ENCODE measurements at regions not wholly inside any gene's neighbourhood (a gene's known extent, or its start where the extent isn't known, plus 50 kb on each side); places are given as distances from the start of the nearest gene placed in this dataset.
"Not testable (repeated sequence)": the region's sequence is repeated elsewhere in the genome, so short reads cannot be mapped to it uniquely, and the experiment has no call there.

DNA sequence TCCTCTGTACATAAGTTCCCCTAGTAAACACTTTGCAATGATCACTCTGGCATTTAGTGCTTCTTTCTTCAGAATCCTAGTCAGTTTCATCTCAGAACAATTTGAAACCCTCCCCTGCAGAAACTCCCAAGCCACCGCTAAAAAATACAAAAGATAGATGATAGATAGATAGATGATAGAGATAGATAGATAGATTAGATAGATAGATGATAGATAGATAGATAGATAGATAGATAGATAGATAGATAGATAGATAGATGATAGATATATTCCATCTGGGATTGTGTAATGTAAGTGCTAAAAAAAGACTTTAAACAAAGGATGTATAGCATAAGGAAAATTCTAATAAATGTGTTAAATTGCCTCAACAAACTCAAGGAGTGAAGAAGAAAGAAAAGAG is 212.6 kb upstream of the POGK start:
- no peak for ATAC-seq (replicated peaks in 1 of 4)
- Mint-ChIP-seq H3K9me3 (no peaks in the 10 kb centered on the region), H3K27ac (no peak overlapping the region), H3K27me3 (peaks cover 1 to 14% of the 10 kb centered on the region in 2 donors), H3K4me3 (no peak overlapping the region), H3K36me3 (no peaks in the 10 kb centered on the region), H3K4me1 (no peaks in the 10 kb centered on the region)
- H3K4me1 ChIP-seq (ENCODE audit: control insufficient read depth in 1 of 2, extremely low read depth in 1 of 2, insufficient read depth in 2 of 2, low read length in 2 of 2): no peaks in the 10 kb centered on the region
- WGBS (ENCODE audit: insufficient coverage): no CpG with 5 or more reads among the region's 1 CpG
- DNase-seq: no peak
- no peak overlapping the region for H3K27ac ChIP-seq (ENCODE audit: low read length)
- no peaks in the 10 kb centered on the region for H3K9me3 ChIP-seq
- H3K4me3 ChIP-seq (ENCODE audit: control insufficient read depth in 1 of 2, extremely low read depth in 1 of 2, low read length in 1 of 2): no peak overlapping the region
- ChIA-PET CTCF (no interaction called here), POLR2A (no interaction called here)
- H3K36me3 ChIP-seq (ENCODE audit: control insufficient read depth in 2 of 2, extremely low read depth in 1 of 2, insufficient read depth in 1 of 2, low read length in 1 of 2): no peaks in the 10 kb centered on the region
- peaks cover 0 to 2% of the 10 kb centered on the region in 2 experiments for H3K27me3 ChIP-seq (replicated peaks in 1 of 2; ENCODE audit: control insufficient read depth in 2 of 2, extremely low read depth in 1 of 2, insufficient read depth in 2 of 2, low read length in 1 of 2)

DNA sequence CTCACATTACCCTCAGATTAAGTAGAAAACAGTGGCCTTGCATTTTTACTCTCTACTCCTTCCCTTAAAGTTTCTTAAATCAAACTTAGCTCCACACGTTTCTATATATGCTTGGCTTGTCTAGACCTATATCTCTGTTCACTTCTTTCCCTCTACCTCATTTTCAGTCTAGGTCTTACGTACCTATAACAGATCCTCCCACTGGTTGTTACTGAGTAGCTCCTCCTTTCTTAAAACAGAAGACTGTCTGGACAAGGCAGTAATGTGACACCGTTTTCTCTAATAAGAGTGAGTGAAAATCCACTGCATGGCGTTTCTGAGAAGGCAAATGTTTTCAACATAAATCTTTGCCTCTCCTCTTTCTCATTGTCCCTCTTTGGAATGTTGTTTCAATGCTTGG is 211.7 kb upstream of the POGK start:
- Histone ChIP-seq H3K36me3 (ENCODE audit: control insufficient read depth in 2 of 2, extremely low read depth in 1 of 2, insufficient read depth in 1 of 2, low read length in 1 of 2) (no peaks in the 10 kb centered on the region), H3K27ac (ENCODE audit: low read length) (no peak overlapping the region), H3K27me3 (replicated peaks in 1 of 2; ENCODE audit: control insufficient read depth in 2 of 2, extremely low read depth in 1 of 2, insufficient read depth in 2 of 2, low read length in 1 of 2) (peaks cover 0 to 2% of the 10 kb centered on the region in 2 experiments), H3K4me1 (ENCODE audit: control insufficient read depth in 1 of 2, extremely low read depth in 1 of 2, insufficient read depth in 2 of 2, low read length in 2 of 2) (no peaks in the 10 kb centered on the region), H3K9me3 (no peaks in the 10 kb centered on the region), H3K4me3 (ENCODE audit: control insufficient read depth in 1 of 2, extremely low read depth in 1 of 2, low read length in 1 of 2) (no peak overlapping the region)
- CTCF ChIA-PET: no interaction called here
- no peaks in the 10 kb centered on the region for H3K4me1 Mint-ChIP-seq
- POLR2A ChIA-PET: no interaction called here
- H3K27me3 Mint-ChIP-seq: peaks cover 1 to 9% of the 10 kb centered on the region in 2 donors
- H3K36me3 Mint-ChIP-seq: no peaks in the 10 kb centered on the region
- 70% methylated on average over 2 of the region's 4 CpGs for WGBS (ENCODE audit: insufficient coverage)
- DNase-seq (no peak), ATAC-seq (replicated peaks in 1 of 4) (no peak)
- H3K4me3 Mint-ChIP-seq: no peak overlapping the region
- no peaks in the 10 kb centered on the region for H3K9me3 Mint-ChIP-seq
- H3K27ac Mint-ChIP-seq: no peak overlapping the region

DNA sequence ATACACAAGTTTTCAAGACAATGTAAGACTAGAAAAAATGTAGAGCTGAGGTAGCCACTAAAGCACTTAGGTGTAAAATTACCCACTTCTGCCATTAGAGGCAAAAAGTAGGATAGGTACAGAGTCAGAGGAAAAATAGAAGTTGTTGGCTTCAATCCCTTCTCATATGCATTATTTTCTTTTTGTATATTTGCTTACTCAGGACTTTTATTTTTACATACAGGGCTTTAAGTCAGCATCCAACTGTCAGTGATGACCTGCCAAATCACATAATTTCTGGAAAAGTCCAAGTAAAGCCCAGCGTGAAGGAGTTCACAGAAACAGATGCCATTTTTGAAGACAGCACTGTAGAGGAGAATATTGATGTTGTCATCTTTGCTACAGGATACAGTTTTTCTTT is 211.0 kb upstream of the POGK start:
- no peaks in the 10 kb centered on the region for H3K9me3 ChIP-seq
- DNase-seq: no peak
- no peak for ATAC-seq (replicated peaks in 1 of 4)
- H3K9me3 Mint-ChIP-seq: no peaks in the 10 kb centered on the region
- no peaks in the 10 kb centered on the region for H3K4me1 Mint-ChIP-seq
- WGBS (ENCODE audit: insufficient coverage): no CpG with 5 or more reads among the region's 1 CpG
- CTCF ChIA-PET: no interaction called here
- POLR2A ChIA-PET: no interaction called here
- H3K36me3 Mint-ChIP-seq: no peaks in the 10 kb centered on the region
- peaks cover 1 to 7% of the 10 kb centered on the region in 2 donors for H3K27me3 Mint-ChIP-seq
- H3K4me1 ChIP-seq (ENCODE audit: control insufficient read depth in 1 of 2, extremely low read depth in 1 of 2, insufficient read depth in 2 of 2, low read length in 2 of 2): no peaks in the 10 kb centered on the region
- no peak overlapping the region for H3K4me3 ChIP-seq (ENCODE audit: control insufficient read depth in 1 of 2, extremely low read depth in 1 of 2, low read length in 1 of 2)
- peaks cover 0 to 2% of the 10 kb centered on the region in 2 experiments for H3K27me3 ChIP-seq (replicated peaks in 1 of 2; ENCODE audit: control insufficient read depth in 2 of 2, extremely low read depth in 1 of 2, insufficient read depth in 2 of 2, low read length in 1 of 2)
- H3K36me3 ChIP-seq (ENCODE audit: control insufficient read depth in 2 of 2, extremely low read depth in 1 of 2, insufficient read depth in 1 of 2, low read length in 1 of 2): no peaks in the 10 kb centered on the region
- no peak overlapping the region for H3K27ac ChIP-seq (ENCODE audit: low read length)
- no peak overlapping the region for H3K27ac Mint-ChIP-seq
- no peak overlapping the region for H3K4me3 Mint-ChIP-seq

DNA sequence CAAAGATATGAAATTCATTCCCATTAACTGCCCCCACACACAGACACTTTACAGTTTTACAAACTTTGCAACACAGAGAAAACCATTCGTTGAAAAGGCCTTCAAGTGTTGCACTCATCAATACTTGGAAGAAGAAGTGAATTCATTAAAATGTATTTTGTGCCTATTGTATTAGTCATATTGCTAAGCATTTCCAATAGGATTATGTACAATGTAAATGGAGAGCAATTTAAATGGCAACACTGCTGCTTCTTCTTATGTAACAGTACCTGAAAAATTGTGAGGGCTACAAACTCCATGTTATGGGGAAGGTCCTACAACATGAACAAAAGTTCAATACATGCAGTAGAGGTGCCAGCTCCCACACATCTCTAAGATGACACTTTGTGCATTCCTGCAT is 209.3 kb upstream of the POGK start:
- ATAC-seq (replicated peaks in 1 of 4): no peak
- Histone ChIP-seq H3K4me3 (ENCODE audit: control insufficient read depth in 1 of 2, extremely low read depth in 1 of 2, low read length in 1 of 2) (no peak overlapping the region), H3K27me3 (replicated peaks in 1 of 2; ENCODE audit: control insufficient read depth in 2 of 2, extremely low read depth in 1 of 2, insufficient read depth in 2 of 2, low read length in 1 of 2) (peaks cover 0 to 2% of the 10 kb centered on the region in 2 experiments), H3K9me3 (no peaks in the 10 kb centered on the region), H3K27ac (ENCODE audit: low read length) (no peak overlapping the region), H3K4me1 (ENCODE audit: control insufficient read depth in 1 of 2, extremely low read depth in 1 of 2, insufficient read depth in 2 of 2, low read length in 2 of 2) (no peaks in the 10 kb centered on the region), H3K36me3 (ENCODE audit: control insufficient read depth in 2 of 2, extremely low read depth in 1 of 2, insufficient read depth in 1 of 2, low read length in 1 of 2) (no peaks in the 10 kb centered on the region)
- ChIA-PET CTCF (no interaction called here), POLR2A (no interaction called here)
- Mint-ChIP-seq H3K9me3 (no peaks in the 10 kb centered on the region), H3K4me1 (no peaks in the 10 kb centered on the region), H3K27me3 (peaks cover 2 to 11% of the 10 kb centered on the region in 2 donors), H3K36me3 (no peaks in the 10 kb centered on the region), H3K4me3 (no peak overlapping the region), H3K27ac (no peak overlapping the region)
- DNase-seq: no peak
- no CpG with 5 or more reads among the region's 1 CpG for WGBS (ENCODE audit: insufficient coverage)

DNA sequence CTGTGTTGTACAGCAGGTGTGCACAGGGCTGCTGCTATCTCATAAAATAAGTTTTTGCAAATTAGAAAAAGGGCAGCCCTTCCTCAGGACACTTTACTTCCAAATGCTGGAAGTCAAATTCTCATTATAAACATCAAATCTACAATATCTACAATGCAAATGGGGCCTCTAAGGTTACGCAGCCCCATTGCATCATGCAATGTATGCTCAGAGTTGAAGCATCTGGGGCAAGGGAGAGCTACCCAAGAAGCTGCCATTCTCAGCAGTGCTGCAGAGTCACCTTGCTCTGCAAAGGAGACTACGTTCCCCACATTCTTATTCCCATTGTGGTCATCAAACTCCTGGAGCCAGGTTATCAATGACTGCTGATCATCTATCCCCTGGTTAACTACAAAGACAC is 208.9 kb upstream of the POGK start:
- no peak for DNase-seq
- no peaks in the 10 kb centered on the region for H3K4me1 ChIP-seq (ENCODE audit: control insufficient read depth in 1 of 2, extremely low read depth in 1 of 2, insufficient read depth in 2 of 2, low read length in 2 of 2)
- H3K27me3 ChIP-seq (replicated peaks in 1 of 2; ENCODE audit: control insufficient read depth in 2 of 2, extremely low read depth in 1 of 2, insufficient read depth in 2 of 2, low read length in 1 of 2): peaks cover 0 to 4% of the 10 kb centered on the region in 2 experiments
- Mint-ChIP-seq H3K4me1 (no peaks in the 10 kb centered on the region), H3K9me3 (no peaks in the 10 kb centered on the region), H3K27me3 (peaks cover 4 to 12% of the 10 kb centered on the region in 2 donors), H3K4me3 (no peak overlapping the region), H3K27ac (no peak overlapping the region), H3K36me3 (no peaks in the 10 kb centered on the region)
- H3K36me3 ChIP-seq (ENCODE audit: control insufficient read depth in 2 of 2, extremely low read depth in 1 of 2, insufficient read depth in 1 of 2, low read length in 1 of 2): no peaks in the 10 kb centered on the region
- ChIA-PET CTCF (no interaction called here), POLR2A (no interaction called here)
- no peaks in the 10 kb centered on the region for H3K9me3 ChIP-seq
- no peak overlapping the region for H3K27ac ChIP-seq (ENCODE audit: low read length)
- no peak overlapping the region for H3K4me3 ChIP-seq (ENCODE audit: control insufficient read depth in 1 of 2, extremely low read depth in 1 of 2, low read length in 1 of 2)
- 91% methylated on average over 1 of the region's 2 CpGs for WGBS (ENCODE audit: insufficient coverage)
- ATAC-seq (replicated peaks in 1 of 4): no peak

DNA sequence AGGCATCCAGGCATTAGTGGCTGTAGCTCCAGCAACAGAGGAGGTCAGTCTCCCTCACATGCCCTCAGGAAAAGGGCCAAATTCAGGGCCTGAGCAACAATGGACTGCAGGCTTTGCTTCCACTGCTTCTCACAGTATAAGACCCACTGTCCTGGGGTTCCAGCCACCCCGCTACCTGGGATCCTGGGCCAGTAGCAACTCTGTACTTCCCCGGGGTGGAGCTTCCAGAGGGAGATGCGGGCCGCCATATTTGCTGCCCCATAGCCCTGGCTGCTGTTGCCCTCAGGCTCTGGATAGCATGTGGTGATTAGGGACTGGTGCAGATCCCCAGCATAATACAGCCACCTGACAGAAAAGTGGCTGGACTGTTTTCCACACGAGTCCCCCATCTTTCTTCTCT is 201.1 kb upstream of the POGK start:
- H3K27me3 Mint-ChIP-seq: peaks cover 23 to 24% of the 10 kb centered on the region in 2 donors
- DNase-seq: no peak
- H3K27me3 ChIP-seq (replicated peaks in 1 of 2; ENCODE audit: control insufficient read depth in 2 of 2, extremely low read depth in 1 of 2, insufficient read depth in 2 of 2, low read length in 1 of 2): peaks cover 0 to 14% of the 10 kb centered on the region in 2 experiments
- H3K27ac Mint-ChIP-seq: no peak overlapping the region
- no peak overlapping the region for H3K4me3 ChIP-seq (ENCODE audit: control insufficient read depth in 1 of 2, extremely low read depth in 1 of 2, low read length in 1 of 2)
- no peak overlapping the region for H3K4me3 Mint-ChIP-seq
- no peaks in the 10 kb centered on the region for H3K36me3 Mint-ChIP-seq
- H3K4me1 Mint-ChIP-seq: no peaks in the 10 kb centered on the region
- no peak overlapping the region for H3K27ac ChIP-seq (ENCODE audit: low read length)
- ChIA-PET POLR2A (no interaction called here), CTCF (no interaction called here)
- H3K9me3 ChIP-seq: no peaks in the 10 kb centered on the region
- no peak for ATAC-seq (replicated peaks in 1 of 4)
- no peaks in the 10 kb centered on the region for H3K9me3 Mint-ChIP-seq
- H3K4me1 ChIP-seq (ENCODE audit: control insufficient read depth in 1 of 2, extremely low read depth in 1 of 2, insufficient read depth in 2 of 2, low read length in 2 of 2): no peaks in the 10 kb centered on the region
- 71% methylated on average over 1 of the region's 5 CpGs for WGBS (ENCODE audit: insufficient coverage)
- H3K36me3 ChIP-seq (ENCODE audit: control insufficient read depth in 2 of 2, extremely low read depth in 1 of 2, insufficient read depth in 1 of 2, low read length in 1 of 2): no peaks in the 10 kb centered on the region

DNA sequence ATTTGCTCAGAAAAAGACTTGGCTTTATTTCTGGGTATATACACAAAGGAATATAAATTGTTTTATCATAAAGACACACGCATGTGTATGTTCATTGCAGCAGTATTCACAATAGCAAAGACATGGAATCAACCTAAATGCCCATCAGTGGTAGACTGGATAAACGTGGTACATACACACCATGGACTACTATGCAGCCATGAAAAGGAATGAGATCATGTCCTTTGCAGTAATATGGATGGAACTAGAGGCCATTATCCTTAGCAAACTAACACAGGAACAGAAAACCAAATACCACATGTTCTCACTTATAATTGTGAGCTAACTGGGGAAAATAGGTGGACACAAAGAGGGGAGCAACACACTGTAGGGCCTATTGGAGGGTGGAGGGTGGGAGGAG is 182.0 kb upstream of the POGK start:
- WGBS (ENCODE audit: insufficient coverage): no CpG with 5 or more reads among the region's 2 CpGs
- H3K4me3 ChIP-seq (ENCODE audit: control insufficient read depth in 1 of 2, extremely low read depth in 1 of 2, low read length in 1 of 2); H3K27ac Mint-ChIP-seq; H3K4me1 Mint-ChIP-seq; CTCF ChIA-PET; H3K36me3 ChIP-seq (ENCODE audit: control insufficient read depth in 2 of 2, extremely low read depth in 1 of 2, insufficient read depth in 1 of 2, low read length in 1 of 2); POLR2A ChIA-PET; ATAC-seq (replicated peaks in 1 of 4); H3K4me3 Mint-ChIP-seq; H3K36me3 Mint-ChIP-seq; H3K27me3 ChIP-seq (replicated peaks in 1 of 2; ENCODE audit: control insufficient read depth in 2 of 2, extremely low read depth in 1 of 2, insufficient read depth in 2 of 2, low read length in 1 of 2); H3K4me1 ChIP-seq (ENCODE audit: control insufficient read depth in 1 of 2, extremely low read depth in 1 of 2, insufficient read depth in 2 of 2, low read length in 2 of 2); H3K9me3 ChIP-seq; DNase-seq; H3K9me3 Mint-ChIP-seq; H3K27ac ChIP-seq (ENCODE audit: low read length): not testable (repeated sequence)
- H3K27me3 Mint-ChIP-seq: peaks cover 0 to 14% of the 10 kb centered on the region in 2 donors
